ENCODE measurements at regions not wholly inside any gene's neighbourhood (a gene's known extent, or its start where the extent isn't known, plus 50 kb on each side); places are given as distances from the start of the nearest gene placed in this dataset.

- intact Hi-C loops (cut with DNase I): no loop called here
- Histone ChIP-seq H3K27me3 (no peaks in the 10 kb centered on the region), H3K4me3 (no peak overlapping the region), H3K36me3 (no peaks in the 10 kb centered on the region), H3K9me3 (no peaks in the 10 kb centered on the region), H3K27ac (no peak overlapping the region), H3K4me1 (no peaks in the 10 kb centered on the region)
- TF ChIP-seq CTCF (IDR thresholded peaks at IDR 0.05) (no peak), POLR2AphosphoS5 (IDR thresholded peaks at IDR 0.05; ENCODE audit: insufficient read depth in 1 of 2, low read depth in 1 of 2) (no peak), POLR2A (IDR thresholded peaks at IDR 0.05) (no peak)
- no peak for DNase-seq (ENCODE audit: extremely low spot score in 2 of 2)
These were observed 73.2 kb upstream of the CHST15 start for GRCh38 chr10:124166431-124167125.

- H3K9me3 ChIP-seq: no peaks in the 10 kb centered on the region
- intact Hi-C loops (cut with DNase I): no loop called here
- DNase-seq (ENCODE audit: extremely low spot score in 2 of 2): no peak
- TF ChIP-seq CTCF (IDR thresholded peaks at IDR 0.05) (no peak), POLR2AphosphoS5 (IDR thresholded peaks at IDR 0.05; ENCODE audit: insufficient read depth in 1 of 2, low read depth in 1 of 2) (no peak), POLR2A (IDR thresholded peaks at IDR 0.05) (no peak)
- H3K4me1 ChIP-seq: no peaks in the 10 kb centered on the region
- H3K4me3 ChIP-seq: no peak overlapping the region
- H3K36me3 ChIP-seq: no peaks in the 10 kb centered on the region
- no peaks in the 10 kb centered on the region for H3K27me3 ChIP-seq
- H3K27ac ChIP-seq: no peak overlapping the region
These were observed 72.4 kb upstream of the CHST15 start for GRCh38 chr10:124165827-124166226.

GRCh38 chr10:124165311-124165710 lies 71.9 kb upstream of the CHST15 start:
- no peaks in the 10 kb centered on the region for H3K4me1 ChIP-seq
- TF ChIP-seq CTCF (IDR thresholded peaks at IDR 0.05): no peak
- TF ChIP-seq POLR2AphosphoS5 (IDR thresholded peaks at IDR 0.05; ENCODE audit: insufficient read depth in 1 of 2, low read depth in 1 of 2): no peak
- no peak for TF ChIP-seq POLR2A (IDR thresholded peaks at IDR 0.05)
- H3K27ac ChIP-seq: no peak overlapping the region
- H3K9me3 ChIP-seq: no peaks in the 10 kb centered on the region
- intact Hi-C loops (cut with DNase I): no loop called here
- no peak overlapping the region for H3K4me3 ChIP-seq
- no peak for DNase-seq (ENCODE audit: extremely low spot score in 2 of 2)
- no peaks in the 10 kb centered on the region for H3K36me3 ChIP-seq
- H3K27me3 ChIP-seq: no peaks in the 10 kb centered on the region

GRCh38 chr10:124164264-124164663 lies 70.9 kb upstream of the CHST15 start:
- intact Hi-C loops (cut with DNase I): no loop called here
- Histone ChIP-seq H3K27me3 (no peaks in the 10 kb centered on the region), H3K9me3 (no peaks in the 10 kb centered on the region), H3K4me1 (no peaks in the 10 kb centered on the region), H3K27ac (no peak overlapping the region), H3K4me3 (no peak overlapping the region), H3K36me3 (no peaks in the 10 kb centered on the region)
- no peak for DNase-seq (ENCODE audit: extremely low spot score in 2 of 2)
- TF ChIP-seq CTCF (IDR thresholded peaks at IDR 0.05) (no peak), POLR2A (IDR thresholded peaks at IDR 0.05) (no peak), POLR2AphosphoS5 (IDR thresholded peaks at IDR 0.05; ENCODE audit: insufficient read depth in 1 of 2, low read depth in 1 of 2) (no peak)

GRCh38 chr10:124162774-124163354 lies 69.5 kb upstream of the CHST15 start:
- Histone ChIP-seq H3K4me3 (no peak overlapping the region), H3K27me3 (no peaks in the 10 kb centered on the region), H3K9me3 (no peaks in the 10 kb centered on the region), H3K4me1 (no peaks in the 10 kb centered on the region), H3K36me3 (no peaks in the 10 kb centered on the region), H3K27ac (no peak overlapping the region)
- TF ChIP-seq POLR2AphosphoS5 (IDR thresholded peaks at IDR 0.05; ENCODE audit: insufficient read depth in 1 of 2, low read depth in 1 of 2) (no peak), CTCF (IDR thresholded peaks at IDR 0.05) (no peak), POLR2A (IDR thresholded peaks at IDR 0.05) (no peak)
- no peak for DNase-seq (ENCODE audit: extremely low spot score in 2 of 2)
- intact Hi-C loops (cut with DNase I): no loop called here
